Astrocyte (in vitro differentiated cells and primary cell): ENCODE measurements at regions not wholly inside any gene's neighbourhood (a gene's known extent, or its start where the extent isn't known, plus 50 kb on each side); places are given as distances from the start of the nearest gene placed in this dataset.
"Not testable (repeated sequence)": the region's sequence is repeated elsewhere in the genome, so short reads cannot be mapped to it uniquely, and the experiment has no call there.

Experiments
- DNase-seq: peaks from one replicate; pipeline ENCODE4 v3.0.0-alpha.2; 2010; ENCODE audit warnings: low read depth
- FAIRE-seq: peaks from 2 replicates; lab custom pipeline; 2011; peaks lifted over from hg19 to GRCh38; lab: Jason Lieb, UNC
- H2AFZ ChIP-seq: 2 replicates; pipeline ENCODE4 v1.6.0; 2012; ENCODE audit warnings: low read depth, low read length, inconsistent platforms
- H3K27ac ChIP-seq: 2 replicates; pipeline ENCODE4 v1.5.1; 2011; ENCODE audit warnings: low read depth, low read length, inconsistent platforms
- H3K27me3 ChIP-seq: 2 replicates; pipeline ENCODE4 v1.6.0; 2011; ENCODE audit warnings: low read length, inconsistent platforms; ENCODE audit not compliant: insufficient read depth
- H3K36me3 ChIP-seq: 2 replicates; pipeline ENCODE4 v1.5.1; 2011; ENCODE audit warnings: low read length, inconsistent platforms; ENCODE audit not compliant: insufficient read depth
- H3K4me1 ChIP-seq: 2 replicates; pipeline ENCODE4 v1.5.1; 2011; ENCODE audit warnings: low read length, inconsistent platforms; ENCODE audit not compliant: insufficient read depth
- H3K4me2 ChIP-seq: 2 replicates; pipeline ENCODE4 v1.6.0; 2012; ENCODE audit warnings: low read length, inconsistent platforms
- H3K4me3 ChIP-seq: 2 replicates; pipeline ENCODE4 v1.5.1; 2011; ENCODE audit warnings: low read depth, mild to moderate bottlenecking, low read length, inconsistent platforms; ENCODE audit not compliant: insufficient read depth
- H3K79me2 ChIP-seq: 2 replicates; pipeline ENCODE4 v1.6.0; 2012; ENCODE audit warnings: mild to moderate bottlenecking, low read length, inconsistent platforms; ENCODE audit not compliant: insufficient read depth
- H3K9ac ChIP-seq: 2 replicates; pipeline ENCODE4 v1.6.0; 2012; ENCODE audit warnings: mild to moderate bottlenecking, low read length, inconsistent platforms
- H3K9me3 ChIP-seq: 2 replicates; pipeline ENCODE4 v1.5.1; 2012; ENCODE audit warnings: low read depth, mild to moderate bottlenecking, low read length, inconsistent platforms; ENCODE audit not compliant: insufficient read depth
- H4K20me1 ChIP-seq: 2 replicates; pipeline ENCODE4 v1.6.0; 2012; ENCODE audit warnings: low read length, inconsistent platforms; ENCODE audit not compliant: insufficient read depth
- H3K27ac Mint-ChIP-seq: one replicate; pipeline ENCODE4 v1.8.0; 2021; ENCODE audit warnings: mild to moderate bottlenecking, mixed read lengths; ENCODE audit not compliant: unreplicated experiment
- H3K27me3 Mint-ChIP-seq: one replicate; pipeline ENCODE4 v1.8.0; 2021; ENCODE audit warnings: low read depth, mixed read lengths; ENCODE audit not compliant: unreplicated experiment
- H3K36me3 Mint-ChIP-seq: one replicate; pipeline ENCODE4 v1.8.0; 2021; ENCODE audit warnings: low read depth, mixed read lengths; ENCODE audit not compliant: unreplicated experiment
- H3K4me1 Mint-ChIP-seq: one replicate; pipeline ENCODE4 v1.8.0; 2021; ENCODE audit warnings: low read depth, mixed read lengths; ENCODE audit not compliant: unreplicated experiment
- H3K4me3 Mint-ChIP-seq: one replicate; pipeline ENCODE4 v1.8.0; 2021; ENCODE audit warnings: mild to moderate bottlenecking, moderate library complexity, mixed read lengths; ENCODE audit not compliant: unreplicated experiment
- H3K9me3 Mint-ChIP-seq: one replicate; pipeline ENCODE4 v1.8.0; 2021; ENCODE audit warnings: mild to moderate bottlenecking, mixed read lengths; ENCODE audit not compliant: unreplicated experiment
- EZH2 ChIP-seq: IDR thresholded peaks from 2 replicates; pipeline ENCODE4 v1.6.1; 2012; ENCODE audit warnings: mild to moderate bottlenecking, low read length, inconsistent platforms; ENCODE audit not compliant: insufficient read depth
- TF ChIP-seq, protein P1 (sequence below): IDR thresholded peaks from 2 replicates; pipeline ENCODE4 v1.5.1; 2011; ENCODE audit warnings: low read depth, mild to moderate bottlenecking, inconsistent platforms, low read length, moderate library complexity; ENCODE audit not compliant: insufficient read depth

DNA sequence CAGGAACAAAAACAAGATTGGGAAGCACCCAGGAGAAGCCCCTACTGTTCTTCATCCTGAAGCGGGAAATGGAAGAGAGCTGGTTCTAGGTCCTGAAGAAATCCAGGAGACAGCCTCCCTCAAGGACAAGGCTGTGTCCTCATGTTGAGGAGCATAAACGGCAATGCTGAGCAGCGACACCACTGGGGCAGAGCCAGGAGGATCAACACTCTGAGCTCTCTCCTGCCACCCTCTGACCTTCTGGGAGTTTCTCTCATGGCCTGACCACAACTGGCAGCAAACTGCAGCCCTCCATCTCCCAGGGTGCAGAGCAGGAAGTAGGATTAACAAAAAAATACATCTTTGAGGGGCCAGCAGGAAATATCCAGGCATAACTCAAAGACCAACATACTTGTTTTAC lies 1292.2 kb upstream of the TMEM132C start:
- DNase-seq (no peak), FAIRE-seq (no peak)

DNA sequence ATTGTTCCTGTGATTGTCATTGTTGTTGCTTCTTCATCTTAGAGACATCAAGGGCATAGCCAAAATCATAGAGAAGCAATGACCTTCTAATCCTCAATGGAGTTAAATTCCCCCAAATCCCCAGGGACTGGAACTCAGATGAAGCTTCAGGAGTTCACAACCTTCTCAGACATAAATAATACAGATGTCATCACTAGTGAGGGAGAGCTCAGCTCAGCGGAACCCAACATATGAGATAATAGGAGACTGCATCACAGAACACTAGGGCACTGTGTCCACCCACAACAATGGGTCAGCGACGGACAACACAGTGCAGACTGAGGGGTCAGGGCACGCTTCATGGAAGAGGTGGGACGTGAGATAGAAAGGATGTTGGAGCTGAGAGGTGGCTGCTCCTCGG lies 1290.4 kb upstream of the TMEM132C start:
- TF ChIP-seq, protein P1, sequence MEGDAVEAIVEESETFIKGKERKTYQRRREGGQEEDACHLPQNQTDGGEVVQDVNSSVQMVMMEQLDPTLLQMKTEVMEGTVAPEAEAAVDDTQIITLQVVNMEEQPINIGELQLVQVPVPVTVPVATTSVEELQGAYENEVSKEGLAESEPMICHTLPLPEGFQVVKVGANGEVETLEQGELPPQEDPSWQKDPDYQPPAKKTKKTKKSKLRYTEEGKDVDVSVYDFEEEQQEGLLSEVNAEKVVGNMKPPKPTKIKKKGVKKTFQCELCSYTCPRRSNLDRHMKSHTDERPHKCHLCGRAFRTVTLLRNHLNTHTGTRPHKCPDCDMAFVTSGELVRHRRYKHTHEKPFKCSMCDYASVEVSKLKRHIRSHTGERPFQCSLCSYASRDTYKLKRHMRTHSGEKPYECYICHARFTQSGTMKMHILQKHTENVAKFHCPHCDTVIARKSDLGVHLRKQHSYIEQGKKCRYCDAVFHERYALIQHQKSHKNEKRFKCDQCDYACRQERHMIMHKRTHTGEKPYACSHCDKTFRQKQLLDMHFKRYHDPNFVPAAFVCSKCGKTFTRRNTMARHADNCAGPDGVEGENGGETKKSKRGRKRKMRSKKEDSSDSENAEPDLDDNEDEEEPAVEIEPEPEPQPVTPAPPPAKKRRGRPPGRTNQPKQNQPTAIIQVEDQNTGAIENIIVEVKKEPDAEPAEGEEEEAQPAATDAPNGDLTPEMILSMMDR: no peak
- no peak for TF ChIP-seq EZH2
- no peaks in the 10 kb centered on the region for H3K27me3 ChIP-seq
- H3K36me3 ChIP-seq: no peaks in the 10 kb centered on the region
- no peaks in the 10 kb centered on the region for H3K36me3 Mint-ChIP-seq
- no peak overlapping the region for H3K4me3 Mint-ChIP-seq
- H3K4me3 ChIP-seq: no peak overlapping the region
- no peaks in the 10 kb centered on the region for H3K79me2 ChIP-seq
- H3K4me2 ChIP-seq: no peak overlapping the region
- FAIRE-seq (no peak), DNase-seq (no peak)
- no peaks in the 10 kb centered on the region for H3K4me1 ChIP-seq
- peaks cover 8% of the 10 kb centered on the region for H3K9me3 Mint-ChIP-seq
- no peak overlapping the region for H3K9ac ChIP-seq
- no peak overlapping the region for H3K27ac Mint-ChIP-seq
- no peak overlapping the region for H3K27ac ChIP-seq
- no peaks in the 10 kb centered on the region for H3K9me3 ChIP-seq
- H3K4me1 Mint-ChIP-seq: no peaks in the 10 kb centered on the region
- no peaks in the 10 kb centered on the region for H3K27me3 Mint-ChIP-seq
- no peaks in the 10 kb centered on the region for H4K20me1 ChIP-seq
- no peak overlapping the region for H2AFZ ChIP-seq

More for the DNA sequence above, 1292.2 kb upstream of the TMEM132C start:
- Histone ChIP-seq H3K9ac (no peak overlapping the region), H3K4me1 (no peaks in the 10 kb centered on the region), H3K36me3 (no peaks in the 10 kb centered on the region), H3K27me3 (no peaks in the 10 kb centered on the region), H3K4me2 (no peak overlapping the region), H3K27ac (no peak overlapping the region), H4K20me1 (no peaks in the 10 kb centered on the region), H3K4me3 (no peak overlapping the region), H3K79me2 (no peaks in the 10 kb centered on the region), H3K9me3 (no peaks in the 10 kb centered on the region), H2AFZ (no peak overlapping the region)
- Mint-ChIP-seq H3K27ac (no peak overlapping the region), H3K27me3 (no peaks in the 10 kb centered on the region), H3K36me3 (no peaks in the 10 kb centered on the region), H3K4me3 (no peak overlapping the region), H3K4me1 (no peaks in the 10 kb centered on the region), H3K9me3 (peaks cover 11% of the 10 kb centered on the region)
- TF ChIP-seq, protein P1: no peak
- no peak for TF ChIP-seq EZH2

DNA sequence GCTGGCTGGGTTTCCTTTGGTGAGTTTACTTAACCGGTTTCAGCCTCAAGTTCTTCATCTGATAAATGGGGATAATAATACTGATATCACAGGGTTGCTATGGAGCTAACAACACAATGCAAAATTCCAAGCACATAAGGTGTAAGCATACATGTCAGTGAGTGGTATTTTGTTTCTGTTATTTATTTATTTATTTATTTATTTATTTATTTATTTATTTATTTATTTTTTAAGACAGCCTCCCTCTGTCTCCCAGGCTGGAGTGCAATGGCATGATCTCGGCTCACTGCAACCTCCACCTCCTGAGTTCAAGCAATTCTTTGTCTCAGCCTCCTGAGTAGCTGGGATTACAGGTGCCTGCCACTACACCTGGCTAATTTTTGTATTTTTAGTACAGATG lies 1287.4 kb upstream of the TMEM132C start:
- not testable (repeated sequence) for H3K27me3 ChIP-seq, FAIRE-seq, H3K9ac ChIP-seq, H3K36me3 Mint-ChIP-seq, DNase-seq, H3K4me1 Mint-ChIP-seq, H2AFZ ChIP-seq, H3K9me3 ChIP-seq, H3K27ac Mint-ChIP-seq, H3K27me3 Mint-ChIP-seq, H3K4me2 ChIP-seq, H4K20me1 ChIP-seq, H3K9me3 Mint-ChIP-seq, H3K4me3 ChIP-seq, H3K4me1 ChIP-seq, H3K4me3 Mint-ChIP-seq, H3K36me3 ChIP-seq, H3K79me2 ChIP-seq, H3K27ac ChIP-seq
